ENCODE measurements at regions not wholly inside any gene's neighbourhood (a gene's known extent, or its start where the extent isn't known, plus 50 kb on each side); places are given as distances from the start of the nearest gene placed in this dataset.
"Not testable (repeated sequence)": the region's sequence is repeated elsewhere in the genome, so short reads cannot be mapped to it uniquely, and the experiment has no call there.

DNA sequence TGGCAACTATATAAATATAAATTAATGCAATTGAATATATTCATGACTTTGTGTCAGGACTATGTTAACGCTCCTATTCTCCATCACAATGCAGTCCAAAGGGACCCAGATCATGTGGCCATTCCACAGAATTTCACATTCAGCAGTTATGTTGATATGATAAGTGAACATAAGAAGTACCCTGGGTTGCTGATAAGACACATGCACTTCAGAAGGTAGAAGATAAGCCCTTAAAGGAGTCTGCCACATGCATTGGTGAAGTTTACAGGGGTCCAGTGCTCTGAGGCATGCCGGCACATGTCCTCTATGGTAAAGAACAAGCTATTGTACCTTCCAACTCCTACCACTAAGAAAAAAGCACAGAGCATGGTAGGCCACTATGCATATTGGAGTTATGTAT, 76.4 kb downstream of the PHAX start:
- no peak for DNase-seq

DNA sequence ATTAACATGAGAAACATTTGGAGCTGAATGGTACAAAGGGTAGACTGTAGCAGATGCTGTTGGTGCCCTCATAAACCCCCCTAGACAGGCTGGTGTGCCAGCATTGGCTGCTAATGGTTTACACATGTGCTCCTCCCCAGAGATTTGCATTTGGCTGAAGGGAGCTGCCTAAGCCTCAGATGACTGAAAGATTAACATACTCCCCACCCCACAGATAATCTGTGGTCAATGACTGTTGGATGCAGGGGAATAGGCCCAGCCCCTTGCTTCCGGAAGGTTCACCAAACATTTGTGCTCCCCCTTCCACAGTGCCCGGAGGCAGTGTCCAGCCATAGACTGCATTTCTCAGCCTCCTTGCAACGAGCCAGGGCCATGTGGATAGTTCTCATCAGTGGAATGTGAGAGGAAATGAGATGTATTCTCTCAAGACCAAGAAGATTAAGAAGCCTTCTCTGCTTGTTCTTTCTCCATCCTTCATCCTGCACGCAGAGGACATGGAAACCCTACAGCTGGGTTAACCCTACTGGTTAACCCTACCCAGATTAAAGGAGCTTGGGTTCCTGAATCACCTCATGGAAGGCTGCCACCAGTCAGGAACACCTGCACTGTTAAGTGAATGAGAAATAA, 79.6 kb downstream of the PHAX start:
- DNase-seq = no peak

DNA sequence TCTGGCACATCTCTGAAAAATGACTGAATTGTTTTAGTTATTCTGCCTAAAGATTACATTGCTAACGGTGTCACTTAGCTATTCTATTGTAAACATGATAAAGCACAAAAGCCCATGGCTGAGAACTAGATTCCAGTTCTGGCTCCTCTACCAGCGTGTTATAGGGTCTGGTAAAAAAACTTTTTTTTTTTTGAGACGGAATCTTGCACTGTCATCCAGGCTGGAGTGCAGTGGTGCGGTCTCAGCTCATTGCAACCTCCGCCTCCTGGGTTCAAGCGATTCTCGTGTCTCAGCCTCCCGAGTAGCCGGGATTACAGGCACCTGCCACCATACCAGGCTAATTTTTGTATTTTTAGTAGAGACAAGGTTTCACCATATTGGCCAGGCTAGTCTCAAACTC, 80.6 kb downstream of the PHAX start:
- not testable (repeated sequence) for DNase-seq

DNA sequence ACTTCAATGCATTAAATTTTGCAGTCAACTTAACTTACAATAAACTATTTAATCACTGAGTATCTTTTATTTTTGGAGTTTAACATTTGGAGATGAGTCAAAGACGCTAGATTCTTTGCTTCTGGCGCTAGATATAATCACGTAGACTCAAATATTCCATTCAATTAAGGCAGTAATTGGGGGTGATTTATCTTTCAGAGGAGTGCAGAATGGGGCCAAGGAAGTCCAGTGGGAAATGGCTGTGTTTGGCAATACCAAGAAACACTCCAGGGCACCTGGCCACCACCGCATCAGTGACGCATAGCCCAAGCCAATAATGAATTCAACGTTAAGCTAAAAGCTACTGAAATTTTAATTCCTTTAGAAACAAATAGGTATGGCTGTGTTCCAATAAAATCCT, 81.2 kb downstream of the PHAX start:
- DNase-seq = no peak

DNA sequence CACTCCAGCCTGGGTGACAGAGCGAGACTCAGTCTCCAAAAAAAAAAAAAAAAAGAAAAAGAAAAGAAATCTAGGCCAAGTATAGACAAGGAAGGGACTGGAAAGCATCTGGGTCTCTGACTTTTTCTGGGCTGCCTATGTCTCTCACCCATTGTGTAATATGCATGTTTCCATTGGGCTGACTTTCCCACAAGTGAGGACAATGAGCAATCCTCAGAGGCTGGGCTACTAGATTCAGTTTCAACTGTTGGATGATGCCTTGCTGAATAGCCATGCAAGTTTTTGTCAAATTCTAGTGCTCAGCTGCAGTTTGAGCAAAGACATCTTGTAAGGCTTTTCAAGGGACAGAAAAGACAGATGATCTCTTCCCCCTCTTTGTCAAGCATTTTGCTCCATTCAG, 82.1 kb downstream of the PHAX start:
- no peak for DNase-seq

DNA sequence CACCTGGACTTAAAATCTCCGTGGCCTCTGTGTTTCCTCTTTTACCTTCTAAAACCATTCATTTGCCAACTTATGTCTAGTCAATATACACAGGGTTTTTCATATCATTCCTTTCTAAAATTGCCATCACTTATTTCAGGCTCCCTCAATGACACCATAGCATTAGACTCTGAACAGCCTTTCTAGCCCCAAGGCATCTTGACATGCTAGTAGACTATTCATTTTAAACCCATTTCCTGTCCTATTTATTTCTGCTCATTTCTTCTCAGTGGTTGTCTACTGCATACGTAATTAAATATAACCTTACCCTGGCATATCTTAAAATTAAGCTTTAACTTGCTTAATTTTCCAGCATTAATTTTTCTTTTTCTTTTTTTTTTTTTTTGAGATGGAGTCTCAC, 83.2 kb downstream of the PHAX start:
- no peak for DNase-seq

DNA sequence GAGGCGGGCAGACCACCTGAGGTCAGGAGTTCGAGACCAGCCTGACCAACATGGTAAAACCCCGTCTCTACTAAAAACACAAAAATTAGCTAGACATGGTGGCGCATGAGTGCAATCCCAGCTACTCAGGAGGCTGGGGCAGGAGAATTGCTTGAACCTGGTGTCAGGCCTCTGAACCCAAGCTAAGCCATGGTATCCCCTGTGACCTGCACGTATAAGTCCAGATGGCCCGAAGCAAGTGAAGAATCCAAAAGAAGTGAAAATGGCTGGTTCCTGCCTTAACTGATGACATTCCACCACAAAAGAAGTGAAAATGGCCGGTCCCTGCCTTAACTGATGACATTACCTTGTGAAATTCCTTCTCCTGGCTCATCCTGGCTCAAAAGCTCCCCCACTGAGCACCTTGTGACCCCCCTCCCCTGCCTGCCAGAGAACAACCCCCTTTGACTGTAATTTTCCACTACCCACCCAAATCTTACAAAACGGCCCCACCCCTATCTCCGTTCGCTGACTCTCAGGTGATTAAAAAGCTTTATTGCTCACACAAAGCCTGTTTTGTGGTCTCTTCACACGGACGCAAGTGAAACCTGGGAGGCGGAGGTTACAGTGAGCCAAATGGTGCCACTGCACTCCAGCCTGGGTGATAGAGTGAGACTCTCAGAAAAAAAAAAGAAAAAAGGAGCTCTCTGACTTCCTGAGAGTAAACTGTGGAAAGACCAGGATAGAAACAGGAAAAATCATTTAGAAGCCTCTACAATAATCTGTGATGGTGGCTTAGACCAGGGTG, 84.1 kb downstream of the PHAX start:
- peak in 1 of 5 donors; percentile 57 for DNase-seq

DNA sequence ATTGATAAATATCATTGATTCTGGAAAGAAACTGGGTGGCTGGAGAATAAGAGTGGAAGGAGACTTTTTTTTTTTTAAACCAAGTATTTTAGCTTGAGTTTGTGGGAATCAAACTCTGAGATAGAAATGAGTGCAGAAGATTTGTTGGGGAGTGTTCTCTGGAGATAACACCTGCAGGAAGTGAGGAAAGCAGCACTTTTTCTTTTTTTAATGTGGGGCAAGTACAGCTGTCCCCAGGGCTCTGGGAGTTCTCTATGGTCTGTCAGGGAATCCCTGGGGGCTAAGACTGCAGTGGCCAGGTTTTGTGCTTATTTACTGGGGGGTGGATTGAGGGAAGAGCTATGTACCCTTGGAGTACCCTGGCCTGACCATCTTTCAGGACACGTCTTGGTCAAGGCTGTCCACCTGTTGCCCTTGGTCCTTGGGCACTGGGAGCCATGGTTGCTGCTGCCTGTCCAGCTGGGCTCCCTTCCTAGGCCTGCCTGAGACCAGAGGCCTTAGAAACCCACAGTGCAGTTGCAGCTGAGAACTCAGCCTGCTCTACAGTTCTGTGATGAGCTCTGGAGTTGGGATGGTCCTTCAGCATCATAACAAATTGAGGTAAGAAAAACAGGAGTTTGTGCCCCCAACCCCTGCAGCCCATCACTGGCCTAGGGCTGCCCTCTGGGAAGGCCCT, 85.8 kb downstream of the PHAX start:
- no peak for DNase-seq

DNA sequence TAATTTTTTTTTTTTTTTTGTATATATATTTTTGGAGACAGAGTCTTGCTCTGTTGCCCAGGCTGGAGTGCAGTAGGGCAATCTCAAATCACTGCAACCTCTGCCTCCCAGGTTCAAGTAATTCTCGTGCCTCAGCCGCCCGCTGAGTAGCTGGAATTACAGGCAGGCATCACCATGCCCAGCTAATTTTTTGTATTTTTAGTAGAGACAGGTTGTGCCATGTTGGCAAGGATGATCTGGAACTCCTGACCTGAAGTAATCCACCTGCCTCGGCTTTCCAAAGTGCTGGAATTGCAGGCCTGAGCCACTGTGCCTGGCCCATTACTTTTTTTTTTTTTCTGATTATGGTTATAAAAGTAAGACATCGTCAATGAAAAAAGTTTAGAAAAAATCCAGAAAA, 84.0 kb upstream of the LMNB1 start:
- DNase-seq = no peak

DNA sequence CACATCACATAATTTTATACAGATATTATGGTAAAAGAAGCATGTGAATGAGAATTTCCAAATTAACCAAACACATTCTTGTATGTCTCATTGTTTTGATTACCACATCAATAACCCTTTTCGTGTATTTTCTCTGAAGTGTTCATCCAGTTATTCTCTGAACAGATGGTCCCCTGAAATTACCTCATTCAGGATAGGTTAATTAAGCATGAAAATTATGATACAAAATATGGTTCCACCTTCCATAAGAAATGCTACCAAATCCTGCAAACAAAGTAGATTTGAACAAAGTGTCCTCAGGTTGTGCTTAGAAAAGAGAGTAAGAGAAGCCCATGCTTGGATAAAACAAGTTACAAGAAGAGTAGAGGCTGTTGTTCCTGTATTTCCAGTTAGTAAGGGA, 83.1 kb upstream of the LMNB1 start:
- no peak for DNase-seq

DNA sequence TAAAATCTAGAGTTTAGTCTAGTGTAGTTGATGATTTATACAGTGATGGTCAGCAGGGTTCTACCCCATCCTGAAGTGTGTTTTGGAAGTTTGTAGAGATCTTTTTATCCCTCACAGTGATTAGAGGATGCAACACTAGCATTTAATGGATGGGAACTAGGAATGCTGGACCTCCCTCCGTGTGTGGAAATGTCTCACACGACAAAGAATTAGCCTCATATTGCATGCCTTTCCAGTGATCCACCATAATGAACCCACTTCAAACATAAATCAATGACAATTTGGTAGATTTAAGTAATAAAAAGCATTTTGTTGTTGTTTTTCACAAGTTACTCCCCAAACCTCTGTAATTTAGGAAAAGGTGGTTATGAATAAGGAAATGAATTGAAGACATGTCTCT, 82.5 kb upstream of the LMNB1 start:
- DNase-seq = no peak

DNA sequence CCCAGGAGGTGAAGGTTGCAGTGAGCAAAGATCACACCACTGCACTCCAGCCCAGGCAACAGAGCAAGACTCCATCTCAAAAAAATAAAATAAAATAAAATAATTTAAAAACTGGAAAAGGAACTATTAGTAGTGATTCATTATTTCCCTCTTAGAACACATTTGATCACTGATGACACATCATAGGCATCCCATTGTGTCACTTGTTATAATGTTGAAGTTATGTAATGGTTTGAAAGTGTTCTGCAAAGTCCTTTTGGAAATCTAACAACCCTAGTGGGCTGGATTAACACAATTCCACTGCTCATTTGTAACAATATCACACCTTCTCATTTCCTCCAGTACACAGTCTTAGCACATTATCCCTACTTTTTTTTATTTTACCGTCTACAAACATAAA, 81.8 kb upstream of the LMNB1 start:
- no peak for DNase-seq

DNA sequence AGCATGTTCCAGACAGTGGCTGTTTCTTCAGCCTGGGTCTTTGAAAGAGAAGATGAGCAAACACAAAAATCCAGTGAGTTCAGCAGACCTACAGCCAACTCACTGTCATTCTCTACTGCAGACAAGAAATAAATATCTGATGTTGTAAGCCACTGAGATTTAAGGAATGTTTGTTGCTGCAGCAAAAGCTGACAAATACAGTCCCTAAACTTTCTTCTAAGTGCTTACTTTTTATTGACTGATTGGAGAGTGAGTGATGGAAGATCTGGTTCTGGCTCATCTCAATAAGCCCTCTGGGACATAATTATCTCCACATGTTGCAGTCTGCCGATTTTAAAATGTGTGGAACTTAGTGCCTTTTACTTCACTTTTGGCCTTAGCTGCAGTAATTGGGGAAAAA, 69.9 kb upstream of the LMNB1 start:
- no peak for DNase-seq

DNA sequence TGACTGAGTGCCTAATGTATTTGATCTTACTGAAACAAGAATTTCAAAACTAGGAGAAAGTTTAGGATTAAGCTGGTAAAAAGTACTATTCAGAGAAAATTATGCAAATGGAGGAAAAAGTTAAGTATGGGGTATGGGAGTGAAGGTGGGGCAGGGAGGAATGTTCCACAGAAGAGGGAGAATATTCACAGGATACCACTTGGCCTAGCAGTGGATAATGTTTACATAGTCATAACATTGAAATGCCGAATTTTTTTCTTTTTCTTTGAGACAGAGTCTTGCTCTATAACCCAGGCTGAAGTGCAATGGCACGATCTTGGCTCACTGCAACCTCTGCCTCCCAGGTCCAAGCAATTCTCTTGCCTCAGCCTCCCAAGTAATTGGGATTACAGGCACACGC, 61.2 kb upstream of the LMNB1 start:
- no peak for DNase-seq

DNA sequence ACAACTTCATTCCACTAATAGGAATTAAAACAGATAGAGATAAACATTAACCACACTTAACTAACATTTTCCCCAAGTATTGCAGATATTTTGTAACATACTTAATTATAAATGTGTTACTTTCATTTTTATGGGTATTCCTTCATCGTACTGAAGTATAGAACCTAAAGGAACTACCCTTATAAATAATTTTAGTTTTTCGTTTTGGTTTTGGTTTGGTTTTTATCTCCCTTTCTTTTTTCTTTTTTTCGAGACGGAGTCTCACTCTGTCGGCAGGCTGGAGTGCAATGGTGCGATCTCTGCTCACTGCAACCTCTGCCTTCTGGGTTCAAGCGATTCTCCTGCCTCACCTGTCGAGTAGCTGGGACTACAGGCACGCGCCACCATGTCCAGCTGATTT, 60.1 kb upstream of the LMNB1 start:
- DNase-seq = no peak

DNA sequence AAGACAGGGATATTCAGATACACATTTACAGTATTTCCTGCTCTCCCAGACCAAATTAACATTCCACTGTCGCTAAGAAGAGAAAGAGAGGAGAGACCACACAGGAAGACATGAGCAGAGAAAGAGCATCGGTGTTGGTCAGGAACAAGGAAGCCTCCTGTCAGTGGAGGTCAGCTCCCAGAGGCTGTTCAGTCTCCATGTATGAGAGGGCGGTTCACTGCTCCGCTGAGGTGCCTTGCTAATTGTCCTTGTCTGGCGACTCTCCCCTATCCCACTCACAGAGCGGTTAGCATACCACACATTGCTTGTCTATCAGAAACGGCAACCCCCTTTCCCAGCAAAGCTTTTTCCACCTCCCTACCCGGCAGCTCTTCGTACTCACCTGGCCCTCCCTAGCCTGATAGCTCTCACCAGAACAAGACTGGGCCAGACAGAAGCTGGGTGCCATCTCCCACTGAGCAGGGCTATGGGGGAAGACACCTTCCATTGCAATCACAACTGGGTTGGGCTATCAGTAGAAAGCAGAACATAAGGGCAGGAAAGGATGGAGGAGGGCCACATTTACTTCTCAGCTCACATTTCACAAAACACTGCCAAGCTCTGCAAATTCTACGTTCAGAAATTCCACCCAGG, 58.6 kb upstream of the LMNB1 start:
- DNase-seq = no peak

DNA sequence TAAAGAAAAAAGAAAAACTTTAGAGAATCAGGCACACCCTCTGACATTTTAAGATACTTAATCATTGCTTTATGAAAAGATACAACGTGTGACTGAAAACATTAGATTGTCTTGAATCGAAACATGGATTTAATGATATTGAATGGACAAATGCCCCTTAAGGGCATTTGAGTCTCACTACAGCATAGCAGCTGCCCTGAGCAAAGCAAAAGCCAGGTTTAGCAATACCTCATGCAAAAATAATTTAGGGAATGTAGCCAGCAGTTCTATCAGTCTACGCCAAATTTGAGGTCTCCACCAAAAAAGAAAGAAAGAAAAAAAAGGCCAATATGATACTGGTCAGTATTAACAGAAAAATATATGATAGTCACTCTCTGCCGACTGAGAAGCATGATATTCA, 56.6 kb upstream of the LMNB1 start:
- DNase-seq = no peak

DNA sequence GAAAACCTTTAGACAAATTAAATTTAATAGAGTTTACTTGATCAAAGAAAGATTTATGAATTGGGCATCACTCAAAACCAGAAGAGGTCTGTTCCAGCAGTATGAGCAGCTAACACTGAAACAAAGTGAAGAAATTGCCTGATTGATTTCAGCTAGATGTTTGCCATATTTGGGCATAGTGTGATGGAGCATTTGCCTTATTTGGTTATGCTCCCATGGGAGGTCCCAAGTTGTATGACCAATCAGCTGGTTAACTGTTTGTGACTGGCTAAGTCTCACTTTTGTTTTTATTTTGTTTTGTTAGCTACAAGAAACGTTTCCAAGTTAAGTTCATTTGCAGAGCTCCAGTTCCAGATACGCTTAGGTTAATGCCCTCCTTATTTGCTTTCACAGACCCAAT, 53.3 kb upstream of the LMNB1 start:
- no peak for DNase-seq

All from T-helper 1 cell (primary cell).